Neural crest cell (in vitro differentiated cells): ENCODE measurements at regions not wholly inside any gene's neighbourhood (a gene's known extent, or its start where the extent isn't known, plus 50 kb on each side); places are given as distances from the start of the nearest gene placed in this dataset.
"Not testable (repeated sequence)": the region's sequence is repeated elsewhere in the genome, so short reads cannot be mapped to it uniquely, and the experiment has no call there.

Experiments used
- DNase-seq: peaks from one replicate; pipeline ENCODE4 v3.0.0; 2021; ENCODE audit warnings: low read depth, mixed read lengths, low spot score
- H3K27ac Mint-ChIP-seq: one replicate; pipeline ENCODE4 v1.8.0; 2021; ENCODE audit warnings: mild to moderate bottlenecking, mixed read lengths; ENCODE audit not compliant: unreplicated experiment
- H3K27me3 Mint-ChIP-seq: 2 replicates; pipeline ENCODE4 v1.8.0; 2021; ENCODE audit warnings: low read depth, mild to moderate bottlenecking, mixed read lengths
- H3K36me3 Mint-ChIP-seq: 2 replicates; pipeline ENCODE4 v1.8.0; 2021; ENCODE audit warnings: low read depth, mild to moderate bottlenecking, mixed read lengths
- H3K4me1 Mint-ChIP-seq: 2 replicates; pipeline ENCODE4 v1.8.0; 2021; ENCODE audit warnings: mixed read lengths
- H3K4me3 Mint-ChIP-seq: one replicate; pipeline ENCODE4 v1.8.0; 2021; ENCODE audit warnings: mild to moderate bottlenecking, mixed read lengths
- H3K9me3 Mint-ChIP-seq: 2 replicates; pipeline ENCODE4 v1.8.0; 2021; ENCODE audit warnings: mixed read lengths
- TF ChIP-seq, protein P1 (sequence below): fragments of 200-600 bp; sonication (generic); conservative IDR thresholded peaks from 2 replicates; pipeline ENCODE4 v1.5.0; 2021; ENCODE audit warnings: antibody characterized with exemption, mild to moderate bottlenecking

DNA sequence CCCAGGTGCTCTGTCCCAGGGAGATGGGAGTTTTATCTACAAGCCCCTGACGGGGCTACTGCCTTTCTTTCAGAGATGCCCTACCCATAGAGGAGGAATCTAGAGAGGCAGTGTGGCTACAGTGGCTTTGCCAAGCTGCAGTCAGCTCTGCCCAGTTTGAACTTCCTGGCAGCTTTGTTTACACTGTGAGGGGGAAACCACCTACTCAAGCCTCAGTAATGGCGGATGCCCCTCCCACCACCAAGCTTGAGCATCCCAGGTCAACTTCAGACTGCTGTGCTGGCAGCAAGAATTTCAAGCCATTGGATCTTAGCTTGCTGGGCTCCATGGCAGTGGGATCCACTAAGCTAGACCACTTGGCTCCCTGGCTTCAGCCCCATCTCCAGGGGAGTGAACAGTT is 53.1 kb upstream of the TMEM252 start:
- not testable (repeated sequence) for H3K27me3 Mint-ChIP-seq, DNase-seq, H3K27ac Mint-ChIP-seq, H3K4me1 Mint-ChIP-seq, H3K4me3 Mint-ChIP-seq
- Mint-ChIP-seq H3K36me3 (peaks cover 14% of the 10 kb centered on the region), H3K9me3 (peaks cover 14% of the 10 kb centered on the region)

DNA sequence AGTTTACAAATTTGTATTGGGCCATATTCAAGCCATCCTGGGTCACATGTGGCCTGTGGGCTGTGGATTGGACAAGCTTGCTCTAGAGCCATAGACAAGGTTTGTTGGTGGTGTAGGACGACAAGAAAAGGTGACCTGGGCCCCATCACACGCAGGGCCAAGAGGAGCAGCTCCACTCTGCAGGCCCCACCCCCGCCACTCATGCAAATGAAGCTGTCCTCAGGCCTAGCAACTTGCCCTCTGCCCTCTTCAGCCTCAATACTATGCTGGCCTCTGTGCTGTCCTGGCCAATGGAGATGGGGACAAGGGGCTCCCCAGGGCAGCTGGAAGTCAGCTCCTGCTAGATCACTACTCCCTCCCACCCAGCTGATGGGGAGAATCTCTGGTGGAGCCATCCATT is 55.2 kb upstream of the TMEM252 start:
- Mint-ChIP-seq H3K36me3 (peaks cover 6% of the 10 kb centered on the region), H3K4me3 (no peak overlapping the region), H3K27ac (peak overlapping the region; percentile 54), H3K9me3 (peaks cover 8% of the 10 kb centered on the region), H3K27me3 (peaks cover 3% of the 10 kb centered on the region), H3K4me1 (peaks cover 5% of the 10 kb centered on the region)
- DNase-seq, result no peak
- TF ChIP-seq, protein P1, sequence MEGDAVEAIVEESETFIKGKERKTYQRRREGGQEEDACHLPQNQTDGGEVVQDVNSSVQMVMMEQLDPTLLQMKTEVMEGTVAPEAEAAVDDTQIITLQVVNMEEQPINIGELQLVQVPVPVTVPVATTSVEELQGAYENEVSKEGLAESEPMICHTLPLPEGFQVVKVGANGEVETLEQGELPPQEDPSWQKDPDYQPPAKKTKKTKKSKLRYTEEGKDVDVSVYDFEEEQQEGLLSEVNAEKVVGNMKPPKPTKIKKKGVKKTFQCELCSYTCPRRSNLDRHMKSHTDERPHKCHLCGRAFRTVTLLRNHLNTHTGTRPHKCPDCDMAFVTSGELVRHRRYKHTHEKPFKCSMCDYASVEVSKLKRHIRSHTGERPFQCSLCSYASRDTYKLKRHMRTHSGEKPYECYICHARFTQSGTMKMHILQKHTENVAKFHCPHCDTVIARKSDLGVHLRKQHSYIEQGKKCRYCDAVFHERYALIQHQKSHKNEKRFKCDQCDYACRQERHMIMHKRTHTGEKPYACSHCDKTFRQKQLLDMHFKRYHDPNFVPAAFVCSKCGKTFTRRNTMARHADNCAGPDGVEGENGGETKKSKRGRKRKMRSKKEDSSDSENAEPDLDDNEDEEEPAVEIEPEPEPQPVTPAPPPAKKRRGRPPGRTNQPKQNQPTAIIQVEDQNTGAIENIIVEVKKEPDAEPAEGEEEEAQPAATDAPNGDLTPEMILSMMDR, result no peak

DNA sequence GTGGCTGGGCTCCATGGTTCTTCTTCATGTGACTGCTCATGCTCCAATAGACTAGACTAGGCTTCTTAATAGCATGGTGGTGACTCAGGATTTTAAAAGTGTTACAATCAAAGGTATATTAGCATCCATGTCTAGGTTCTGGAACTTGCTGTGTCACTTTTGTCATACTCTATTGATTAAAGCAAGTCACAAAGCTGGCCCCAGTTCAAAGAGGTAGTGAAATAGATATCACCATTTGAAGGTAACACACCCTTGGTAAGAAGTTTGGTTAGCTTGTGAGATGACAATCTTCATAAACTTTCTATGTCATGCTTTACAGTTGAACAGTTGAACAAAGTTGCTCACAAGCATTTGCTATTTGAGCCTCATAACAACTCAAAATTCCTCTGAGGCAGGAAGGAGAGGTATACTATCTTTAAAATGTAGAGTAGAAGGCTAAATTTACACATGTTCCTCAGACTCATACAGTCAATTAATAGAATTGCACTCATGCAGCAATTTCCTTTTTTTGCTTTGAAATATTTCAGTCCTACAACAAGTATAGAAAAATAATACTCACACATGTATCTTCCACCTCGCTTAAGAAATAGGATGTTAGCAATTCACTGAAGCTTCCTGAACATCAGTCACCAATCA is 56.8 kb upstream of the TMEM252 start:
- no peak overlapping the region for H3K27ac Mint-ChIP-seq
- peaks cover 4% of the 10 kb centered on the region for H3K36me3 Mint-ChIP-seq
- no peak overlapping the region for H3K4me3 Mint-ChIP-seq
- H3K9me3 Mint-ChIP-seq, result peaks cover 2% of the 10 kb centered on the region
- H3K27me3 Mint-ChIP-seq, result peaks cover 3% of the 10 kb centered on the region
- TF ChIP-seq, protein P1, result no peak
- peaks cover 5% of the 10 kb centered on the region for H3K4me1 Mint-ChIP-seq
- DNase-seq, result no peak

DNA sequence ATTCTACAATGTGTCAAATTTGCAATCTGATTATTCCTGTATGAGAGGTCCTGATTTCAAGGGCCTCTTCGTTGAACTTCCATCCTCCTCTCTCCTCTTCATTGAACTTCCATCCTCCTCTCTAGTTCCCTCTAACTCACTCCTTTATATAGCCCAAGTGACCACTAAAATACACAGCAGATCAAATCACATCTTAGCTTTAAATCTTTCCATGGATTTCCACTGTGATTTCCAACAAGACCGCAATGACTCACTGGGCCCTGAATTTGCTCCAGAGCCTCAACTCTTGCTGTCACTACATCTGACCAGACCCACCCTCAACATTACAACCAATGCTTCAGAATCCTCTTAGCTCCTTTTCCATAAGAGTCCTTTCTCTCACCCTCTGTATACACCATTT is 59.1 kb upstream of the TMEM252 start:
- Mint-ChIP-seq H3K36me3 (peaks cover 4% of the 10 kb centered on the region), H3K4me3 (no peak overlapping the region), H3K27ac (no peak overlapping the region), H3K9me3 (peaks cover 2% of the 10 kb centered on the region), H3K27me3 (peaks cover 5% of the 10 kb centered on the region), H3K4me1 (peaks cover 5% of the 10 kb centered on the region)
- no peak for DNase-seq
- TF ChIP-seq, protein P1, result no peak

DNA sequence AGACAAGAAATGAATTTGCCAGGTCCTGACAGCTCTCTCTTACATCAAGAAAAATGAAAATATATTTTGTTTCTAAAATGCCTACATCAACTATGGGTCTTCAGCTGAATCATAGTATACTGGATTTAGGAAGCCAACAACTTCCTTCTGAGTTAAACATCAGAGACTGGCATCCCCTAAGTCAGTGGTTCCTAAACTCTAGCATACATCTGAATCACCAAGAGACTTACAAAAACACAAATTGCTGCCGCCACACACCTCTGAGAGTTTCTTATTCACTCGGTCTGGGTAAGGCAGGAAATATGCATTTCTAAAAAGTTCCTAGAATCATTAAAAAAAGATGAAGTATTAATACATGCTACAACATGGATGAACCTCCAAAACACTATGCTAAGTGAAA is 60.4 kb upstream of the TMEM252 start:
- Mint-ChIP-seq H3K4me3 (no peak overlapping the region), H3K9me3 (peaks cover 2% of the 10 kb centered on the region), H3K27me3 (peaks cover 5% of the 10 kb centered on the region), H3K27ac (no peak overlapping the region), H3K4me1 (no peaks in the 10 kb centered on the region), H3K36me3 (no peaks in the 10 kb centered on the region)
- DNase-seq, result no peak
- TF ChIP-seq, protein P1, result no peak

DNA sequence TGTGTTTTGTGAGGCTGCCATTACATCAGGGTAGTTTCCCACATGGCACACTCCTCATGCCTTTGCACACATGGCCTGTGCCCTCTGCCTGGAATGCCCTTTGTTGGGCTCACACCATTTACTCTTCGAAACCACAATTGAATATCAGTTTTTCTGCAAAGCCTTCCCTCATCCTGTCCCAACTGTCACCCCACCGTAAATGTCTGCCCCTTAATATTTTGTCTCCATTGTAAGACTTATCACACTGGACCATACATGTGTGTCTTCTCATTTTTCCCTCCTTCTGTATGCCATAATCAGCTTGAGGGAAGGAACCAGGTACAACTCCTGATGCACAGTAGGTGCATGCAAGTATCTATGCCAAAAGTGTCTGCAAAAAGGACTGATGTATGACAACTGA is 62.7 kb upstream of the TMEM252 start:
- H3K27me3 Mint-ChIP-seq, result peaks cover 5% of the 10 kb centered on the region

More for the DNA sequence above, 62.7 kb upstream of the TMEM252 start:
- H3K4me3 Mint-ChIP-seq, result no peak overlapping the region
- TF ChIP-seq, protein P1, result no peak
- DNase-seq, result no peak
- no peak overlapping the region for H3K27ac Mint-ChIP-seq
- H3K9me3 Mint-ChIP-seq, result peaks cover 2% of the 10 kb centered on the region
- no peaks in the 10 kb centered on the region for H3K36me3 Mint-ChIP-seq
- no peaks in the 10 kb centered on the region for H3K4me1 Mint-ChIP-seq
